Mesendoderm (in vitro differentiated cells): ENCODE measurements at regions not wholly inside any gene's neighbourhood (a gene's known extent, or its start where the extent isn't known, plus 50 kb on each side); places are given as distances from the start of the nearest gene placed in this dataset.
"Not testable (repeated sequence)": the region's sequence is repeated elsewhere in the genome, so short reads cannot be mapped to it uniquely, and the experiment has no call there.

ENCODE experiments used
- DNase-seq: peaks from one replicate; pipeline ENCODE4 v3.0.0; 2013
- H2AK5ac ChIP-seq: 2 replicates; pipeline ENCODE4 v1.6.1; 2013; ENCODE audit warnings: low read length, inconsistent platforms
- H2BK120ac ChIP-seq: 2 replicates; pipeline ENCODE4 v1.6.1; 2013; ENCODE audit warnings: low read depth, mild to moderate bottlenecking, low read length, moderate library complexity, mixed read lengths
- H2BK15ac ChIP-seq: replicated peaks from 2 replicates; pipeline ENCODE4 v1.6.1; 2013; ENCODE audit warnings: low read depth, mild to moderate bottlenecking, moderate library complexity
- H2BK5ac ChIP-seq: 2 replicates; pipeline ENCODE4 v1.6.1; 2013; ENCODE audit warnings: low read length, inconsistent platforms
- H3K18ac ChIP-seq: 2 replicates; pipeline ENCODE4 v1.6.1; 2013; ENCODE audit warnings: mild to moderate bottlenecking, low read length, mixed read lengths
- H3K23ac ChIP-seq: one replicate; pipeline ENCODE4 v1.6.1; 2013; ENCODE audit warnings: low read length
- H3K27ac ChIP-seq: 2 replicates; pipeline ENCODE4 v1.5.1; 2013; ENCODE audit warnings: low read depth, mild to moderate bottlenecking, inconsistent platforms, low read length, moderate library complexity
- H3K27me3 ChIP-seq: 2 replicates; pipeline ENCODE4 v1.6.1; 2013; ENCODE audit warnings: low read length, control low read depth, mild to moderate bottlenecking, inconsistent platforms; ENCODE audit not compliant: insufficient read depth, poor library complexity
- H3K36me3 ChIP-seq: 2 replicates; pipeline ENCODE4 v1.6.1; 2013; ENCODE audit warnings: low read length, inconsistent platforms; ENCODE audit not compliant: control insufficient read depth, insufficient read depth
- H3K4ac ChIP-seq: one replicate; pipeline ENCODE4 v1.6.1; 2013; ENCODE audit warnings: low read depth, mild to moderate bottlenecking, low read length, moderate library complexity
- H3K4me1 ChIP-seq: 2 replicates; pipeline ENCODE4 v1.6.1; 2013; ENCODE audit warnings: low read depth, low read length, inconsistent platforms; ENCODE audit not compliant: control insufficient read depth
- H3K4me2 ChIP-seq: 2 replicates; pipeline ENCODE4 v1.6.1; 2013; ENCODE audit warnings: low read length
- H3K4me3 ChIP-seq: 2 replicates; pipeline ENCODE4 v1.5.1; 2013; ENCODE audit warnings: mild to moderate bottlenecking, low read length
- H3K56ac ChIP-seq: one replicate; pipeline ENCODE4 v1.6.1; 2013; ENCODE audit warnings: low read length
- H3K79me1 ChIP-seq: 2 replicates; pipeline ENCODE4 v1.6.1; 2013; ENCODE audit warnings: low read length, inconsistent platforms
- H3K79me2 ChIP-seq: 2 replicates; pipeline ENCODE4 v1.6.1; 2013; ENCODE audit warnings: mild to moderate bottlenecking, low read length; ENCODE audit not compliant: control insufficient read depth, insufficient read depth
- H3K9ac ChIP-seq: 2 replicates; pipeline ENCODE4 v1.6.1; 2013; ENCODE audit warnings: low read length, inconsistent platforms
- H4K5ac ChIP-seq: one replicate; pipeline ENCODE4 v1.6.1; 2013; ENCODE audit warnings: low read length
- H4K8ac ChIP-seq: one replicate; pipeline ENCODE4 v1.6.1; 2013; ENCODE audit warnings: low read depth, mild to moderate bottlenecking, control low read depth, low read length, moderate library complexity
- whole genome bisulfite sequencing: extraction: QIAGEN DNeasy Blood & Tissue Kit; methylation state at CpG from one replicate; pipeline ENCODE4 v1.1.7; 2013; ENCODE audit warnings: low lambda C conversion rate, missing lambda C conversion rate; ENCODE audit not compliant: insufficient coverage; ENCODE audit errors: extremely low coverage; 5-methylcytosine and 5-hydroxymethylcytosine counted together

DNA sequence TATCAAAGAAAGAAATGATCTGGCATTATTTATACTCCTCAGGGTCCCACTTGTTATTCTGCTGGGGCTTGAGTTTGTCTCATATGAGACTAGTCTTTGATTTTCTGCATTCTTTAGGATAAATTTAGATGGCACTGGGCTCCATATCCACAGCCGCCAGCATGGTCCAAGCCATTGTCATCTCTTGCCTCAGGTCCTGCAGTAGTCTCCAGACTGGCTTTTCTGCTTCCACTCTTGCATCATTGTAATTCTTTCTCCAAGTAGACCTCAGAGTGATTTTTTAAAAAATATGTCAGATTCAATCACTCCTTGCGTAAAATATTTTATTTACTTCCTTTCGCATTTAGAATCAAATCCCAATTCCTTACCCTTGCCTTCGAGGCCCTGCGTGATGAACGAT, 50.4 kb upstream of the ST3GAL6 start:
- Histone ChIP-seq H2AK5ac (no peak overlapping the region), H3K4me2 (no peak overlapping the region), H3K23ac (no peak overlapping the region), H4K5ac (no peak overlapping the region), H4K8ac (no peak overlapping the region), H3K4me3 (no peak overlapping the region), H2BK5ac (no peak overlapping the region), H3K27me3 (no peaks in the 10 kb centered on the region), H3K79me2 (no peaks in the 10 kb centered on the region), H3K79me1 (no peaks in the 10 kb centered on the region), H3K4ac (no peak overlapping the region), H3K18ac (no peak overlapping the region), H3K56ac (no peak overlapping the region), H3K4me1 (peaks cover 3% of the 10 kb centered on the region), H3K36me3 (no peaks in the 10 kb centered on the region), H2BK15ac (no peak overlapping the region), H2BK120ac (no peak overlapping the region), H3K27ac (no peak overlapping the region), H3K9ac (no peak overlapping the region)
- no peak for DNase-seq
- no CpG with 5 or more reads among the region's 6 CpGs for WGBS

DNA sequence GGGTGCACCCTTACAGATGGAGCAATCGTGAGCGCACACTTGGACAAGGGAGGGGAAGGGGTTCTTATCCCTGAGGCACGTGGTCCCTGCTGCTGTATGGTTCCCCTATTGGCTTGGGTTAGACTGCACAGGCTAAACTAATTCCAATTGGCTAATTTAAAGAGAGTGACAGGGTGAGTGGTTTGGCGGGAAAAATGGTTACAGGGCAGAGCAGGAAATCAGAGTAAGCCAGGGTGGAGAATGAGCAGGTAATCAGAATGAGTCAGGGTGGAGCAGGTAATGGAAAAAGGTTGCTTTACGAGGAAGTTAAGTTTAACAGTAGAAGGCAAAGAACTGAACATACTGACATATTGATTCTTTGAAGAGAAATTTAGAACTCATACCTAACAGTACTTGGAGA, 49.8 kb upstream of the ST3GAL6 start:
- not testable (repeated sequence) for H3K4me1 ChIP-seq, DNase-seq, H3K79me1 ChIP-seq, H3K4me2 ChIP-seq, H3K56ac ChIP-seq, H3K79me2 ChIP-seq, H2BK120ac ChIP-seq, H2AK5ac ChIP-seq, H3K27ac ChIP-seq, H4K8ac ChIP-seq, H3K4ac ChIP-seq, H3K18ac ChIP-seq, H3K9ac ChIP-seq, H3K27me3 ChIP-seq, H2BK5ac ChIP-seq, H3K4me3 ChIP-seq, H2BK15ac ChIP-seq, H3K36me3 ChIP-seq, H3K23ac ChIP-seq, H4K5ac ChIP-seq
- no CpG with 5 or more reads among the region's 5 CpGs for WGBS
